Naive thymus-derived CD4-positive, alpha-beta T cell (primary cell): ENCODE measurements at regions not wholly inside any gene's neighbourhood (a gene's known extent, or its start where the extent isn't known, plus 50 kb on each side); places are given as distances from the start of the nearest gene placed in this dataset.

Experiments used
- ATAC-seq: fragments of 150-1000 bp; cut with Tn5 transposase; 2 replicates; pipeline ENCODE4 v1.10.0; 2021; ENCODE audit warnings: mild to moderate bottlenecking, moderate library complexity
- CTCF ChIA-PET: fragments of 350-600 bp; sonication (Branson Sonifier 250); formaldehyde crosslinking; loops from one replicate; lab custom pipeline; 2021; ENCODE audit warnings: antibody characterized with exemption; lab: Charles Lee
- POLR2A ChIA-PET: fragments of 350-600 bp; sonication (Branson Sonifier 250); formaldehyde crosslinking; loops from one replicate; lab custom pipeline; 2021; ENCODE audit warnings: antibody characterized with exemption, inconsistent platforms; lab: Charles Lee
- DNase-seq, 9 donors: peaks; one replicate each; pipeline versions ENCODE4 v3.0.0 to v3.0.0-alpha.2; 2020 to 2022; ENCODE audit warnings: mixed read lengths in 1 of 9
- H3K27ac ChIP-seq: one replicate; pipeline ENCODE4 v1.7.0; 2013; ENCODE audit warnings: mild to moderate bottlenecking, low read depth, low read length, moderate library complexity
- H3K27me3 ChIP-seq, 2 donors: one replicate each; pipeline ENCODE4 v1.7.0; 2013; ENCODE audit warnings: low read length in 2 of 2, mild to moderate bottlenecking in 2 of 2, moderate library complexity in 2 of 2; ENCODE audit not compliant: control insufficient read depth in 2 of 2, insufficient read depth in 2 of 2
- H3K36me3 ChIP-seq, 3 experiments: 1 replicate in 2 of 3; 2 replicates in 1 of 3; pipeline ENCODE4 v1.7.0; 2013; ENCODE audit warnings: low read length in 3 of 3, mild to moderate bottlenecking in 3 of 3, moderate library complexity in 1 of 3; ENCODE audit not compliant: insufficient read depth in 3 of 3, control insufficient read depth in 2 of 3
- H3K4me1 ChIP-seq, 2 donors: one replicate each; pipeline ENCODE4 v1.7.0; 2013; ENCODE audit warnings: low read length in 2 of 2, mild to moderate bottlenecking in 2 of 2, moderate library complexity in 1 of 2; ENCODE audit not compliant: control insufficient read depth in 2 of 2, insufficient read depth in 2 of 2
- H3K4me3 ChIP-seq: 2 replicates; pipeline ENCODE4 v1.7.0; 2013; ENCODE audit warnings: mild to moderate bottlenecking, low read length
- H3K9me3 ChIP-seq, 3 experiments: 1 replicate in 2 of 3; 2 replicates in 1 of 3; pipeline ENCODE4 v1.7.0; 2013; ENCODE audit warnings: low read length in 3 of 3; ENCODE audit not compliant: control insufficient read depth in 2 of 3
- H3K27ac Mint-ChIP-seq, 9 donors: one replicate each; pipeline ENCODE4 v1.8.0; 2020 to 2022; ENCODE audit warnings: mixed read lengths in 9 of 9, mild to moderate bottlenecking in 8 of 9, moderate library complexity in 5 of 9, inconsistent platforms in 2 of 9
- H3K27me3 Mint-ChIP-seq, 5 donors: one replicate each; pipeline ENCODE4 v1.8.0; 2021 to 2022; ENCODE audit warnings: mixed read lengths in 5 of 5, mild to moderate bottlenecking in 1 of 5
- H3K36me3 Mint-ChIP-seq, 5 donors: one replicate each; pipeline ENCODE4 v1.8.0; 2020 to 2022; ENCODE audit warnings: mixed read lengths in 5 of 5, mild to moderate bottlenecking in 3 of 5, inconsistent platforms in 1 of 5
- H3K4me1 Mint-ChIP-seq, 7 donors: one replicate each; pipeline ENCODE4 v1.8.0; 2020 to 2022; ENCODE audit warnings: mixed read lengths in 7 of 7, mild to moderate bottlenecking in 3 of 7, inconsistent platforms in 1 of 7
- H3K4me3 Mint-ChIP-seq, 10 donors: one replicate each; pipeline ENCODE4 v1.8.0; 2020 to 2022; ENCODE audit warnings: mild to moderate bottlenecking in 10 of 10, mixed read lengths in 10 of 10, moderate library complexity in 6 of 10, inconsistent platforms in 2 of 10
- H3K9me3 Mint-ChIP-seq, 11 donors: one replicate each; pipeline ENCODE4 v1.8.0; 2020 to 2022; ENCODE audit warnings: mixed read lengths in 11 of 11, mild to moderate bottlenecking in 4 of 11, inconsistent platforms in 1 of 11, moderate library complexity in 1 of 11
- intact Hi-C, 2 donors: fragments of 100-400 bp; cut with micrococcal nuclease; formaldehyde crosslinking; loops; one replicate each; pipeline ENCODE4 v1.15.1; 2023

GRCh38 chr9:134502809-134503211, 138.8 kb upstream of the COL5A1 start:
- POLR2A ChIA-PET = no interaction called here
- intact Hi-C loops = no loop called here
- Mint-ChIP-seq H3K27me3 (peaks cover 0 to 22% (median 13%) of the 10 kb centered on the region in 5 donors), H3K9me3 (peaks cover 0 to 3% (median 0%) of the 10 kb centered on the region in 11 donors), H3K27ac (no peak overlapping the region), H3K36me3 (no peaks in the 10 kb centered on the region), H3K4me3 (no peak overlapping the region), H3K4me1 (no peaks in the 10 kb centered on the region)
- no peak for DNase-seq
- Histone ChIP-seq H3K27ac (no peak overlapping the region), H3K36me3 (no peaks in the 10 kb centered on the region), H3K9me3 (no peaks in the 10 kb centered on the region), H3K27me3 (no peaks in the 10 kb centered on the region), H3K4me3 (no peak overlapping the region), H3K4me1 (no peaks in the 10 kb centered on the region)
- ATAC-seq = no peak
- CTCF ChIA-PET = no interaction called here

- no peaks in the 10 kb centered on the region for H3K4me1 Mint-ChIP-seq
- no peak for DNase-seq
- ChIA-PET CTCF (no interaction called here), POLR2A (no interaction called here)
- Histone ChIP-seq H3K36me3 (no peaks in the 10 kb centered on the region), H3K27ac (no peak overlapping the region), H3K9me3 (no peaks in the 10 kb centered on the region), H3K4me1 (no peaks in the 10 kb centered on the region), H3K27me3 (no peaks in the 10 kb centered on the region), H3K4me3 (no peak overlapping the region)
- no peak overlapping the region for H3K4me3 Mint-ChIP-seq
- peaks cover 0 to 22% (median 17%) of the 10 kb centered on the region in 5 donors for H3K27me3 Mint-ChIP-seq
- H3K27ac Mint-ChIP-seq = no peak overlapping the region
- intact Hi-C loops = no loop called here
- no peaks in the 10 kb centered on the region for H3K36me3 Mint-ChIP-seq
- peaks cover 0 to 3% (median 0%) of the 10 kb centered on the region in 11 donors for H3K9me3 Mint-ChIP-seq
- no peak for ATAC-seq
These were observed 138.1 kb upstream of the COL5A1 start for GRCh38 chr9:134503301-134504105.

- intact Hi-C loops = no loop called here
- peaks cover 0 to 3% (median 0%) of the 10 kb centered on the region in 11 donors for H3K9me3 Mint-ChIP-seq
- H3K27ac Mint-ChIP-seq = no peak overlapping the region
- POLR2A ChIA-PET = no interaction called here
- no peaks in the 10 kb centered on the region for H3K4me1 Mint-ChIP-seq
- no peaks in the 10 kb centered on the region for H3K36me3 Mint-ChIP-seq
- no peak for ATAC-seq
- no peak overlapping the region for H3K4me3 ChIP-seq
- no peaks in the 10 kb centered on the region for H3K36me3 ChIP-seq
- CTCF ChIA-PET = no interaction called here
- no peak overlapping the region for H3K27ac ChIP-seq
- peaks cover 0 to 23% (median 17%) of the 10 kb centered on the region in 5 donors for H3K27me3 Mint-ChIP-seq
- H3K27me3 ChIP-seq = no peaks in the 10 kb centered on the region
- H3K4me3 Mint-ChIP-seq = no peak overlapping the region
- H3K4me1 ChIP-seq = no peaks in the 10 kb centered on the region
- DNase-seq = no peak
- no peaks in the 10 kb centered on the region for H3K9me3 ChIP-seq
These were observed 137.6 kb upstream of the COL5A1 start for GRCh38 chr9:134504106-134504385.

GRCh38 chr9:134505032-134505431, 136.6 kb upstream of the COL5A1 start:
- ChIA-PET CTCF (no interaction called here), POLR2A (no interaction called here)
- H3K27ac Mint-ChIP-seq = no peak overlapping the region
- H3K27me3 Mint-ChIP-seq = peaks cover 0 to 29% (median 21%) of the 10 kb centered on the region in 5 donors
- no peak overlapping the region for H3K4me3 Mint-ChIP-seq
- H3K27me3 ChIP-seq = no peaks in the 10 kb centered on the region
- no peak overlapping the region for H3K4me3 ChIP-seq
- H3K9me3 ChIP-seq = no peaks in the 10 kb centered on the region
- ATAC-seq (no peak), DNase-seq (no peak)
- no peaks in the 10 kb centered on the region for H3K4me1 ChIP-seq
- H3K27ac ChIP-seq = no peak overlapping the region
- peaks cover 0 to 3% (median 0%) of the 10 kb centered on the region in 11 donors for H3K9me3 Mint-ChIP-seq
- intact Hi-C loops = no loop called here
- no peaks in the 10 kb centered on the region for H3K36me3 Mint-ChIP-seq
- no peaks in the 10 kb centered on the region for H3K36me3 ChIP-seq
- H3K4me1 Mint-ChIP-seq = no peaks in the 10 kb centered on the region

GRCh38 chr9:134509281-134509680, 132.3 kb upstream of the COL5A1 start:
- Histone ChIP-seq H3K9me3 (no peaks in the 10 kb centered on the region), H3K4me3 (no peak overlapping the region), H3K27ac (no peak overlapping the region), H3K36me3 (no peaks in the 10 kb centered on the region), H3K27me3 (no peaks in the 10 kb centered on the region), H3K4me1 (no peaks in the 10 kb centered on the region)
- peaks cover 0 to 3% (median 0%) of the 10 kb centered on the region in 11 donors for H3K9me3 Mint-ChIP-seq
- intact Hi-C loops = no loop called here
- no peak for ATAC-seq
- H3K27ac Mint-ChIP-seq = no peak overlapping the region
- POLR2A ChIA-PET = no interaction called here
- H3K4me1 Mint-ChIP-seq = no peaks in the 10 kb centered on the region
- H3K27me3 Mint-ChIP-seq = peaks cover 0 to 21% (median 6%) of the 10 kb centered on the region in 5 donors
- no peak overlapping the region for H3K4me3 Mint-ChIP-seq
- no peak for DNase-seq
- H3K36me3 Mint-ChIP-seq = no peaks in the 10 kb centered on the region
- CTCF ChIA-PET = no interaction called here

- Mint-ChIP-seq H3K27me3 (peaks cover 0 to 21% (median under 1%) of the 10 kb centered on the region in 5 donors), H3K4me1 (no peaks in the 10 kb centered on the region), H3K4me3 (no peak overlapping the region), H3K27ac (no peak overlapping the region), H3K36me3 (no peaks in the 10 kb centered on the region), H3K9me3 (peaks cover 0 to 3% (median 0%) of the 10 kb centered on the region in 11 donors)
- DNase-seq (no peak), ATAC-seq (no peak)
- intact Hi-C loops = no loop called here
- Histone ChIP-seq H3K9me3 (no peaks in the 10 kb centered on the region), H3K36me3 (no peaks in the 10 kb centered on the region), H3K27me3 (no peaks in the 10 kb centered on the region), H3K4me3 (no peak overlapping the region), H3K27ac (no peak overlapping the region), H3K4me1 (no peaks in the 10 kb centered on the region)
- CTCF ChIA-PET = no interaction called here
- POLR2A ChIA-PET = no interaction called here
These were observed 131.8 kb upstream of the COL5A1 start for GRCh38 chr9:134509817-134510216.

GRCh38 chr9:134514503-134514902, 127.1 kb upstream of the COL5A1 start:
- CTCF ChIA-PET = no interaction called here
- H3K4me1 Mint-ChIP-seq = peaks cover 0 to 1% (median 0%) of the 10 kb centered on the region in 7 donors
- H3K36me3 Mint-ChIP-seq = peaks cover 0 to 6% (median 0%) of the 10 kb centered on the region in 5 donors
- Histone ChIP-seq H3K4me3 (no peak overlapping the region), H3K27me3 (no peaks in the 10 kb centered on the region), H3K27ac (no peak overlapping the region), H3K36me3 (no peaks in the 10 kb centered on the region), H3K4me1 (no peaks in the 10 kb centered on the region), H3K9me3 (no peaks in the 10 kb centered on the region)
- H3K27me3 Mint-ChIP-seq = peaks cover 0 to 7% (median 6%) of the 10 kb centered on the region in 5 donors
- H3K9me3 Mint-ChIP-seq = peaks cover 0 to 3% (median 0%) of the 10 kb centered on the region in 11 donors
- POLR2A ChIA-PET = no interaction called here
- no peak overlapping the region for H3K4me3 Mint-ChIP-seq
- ATAC-seq (no peak), DNase-seq (no peak)
- no peak overlapping the region for H3K27ac Mint-ChIP-seq
- intact Hi-C loops = no loop called here
